Retinal pigment epithelial cell (primary cell): ENCODE measurements at regions not wholly inside any gene's neighbourhood (a gene's known extent, or its start where the extent isn't known, plus 50 kb on each side); places are given as distances from the start of the nearest gene placed in this dataset.

Experiments used
- DNase-seq: peaks from one replicate; pipeline ENCODE4 v3.0.0-alpha.2; 2010; ENCODE audit warnings: low read depth
- H3K4me3 ChIP-seq: 2 replicates; pipeline ENCODE4 v1.5.1; 2011; ENCODE audit warnings: mild to moderate bottlenecking, low read length, control low read depth, moderate library complexity
- CTCF ChIP-seq: conservative IDR thresholded peaks from 2 replicates; pipeline ENCODE4 v1.5.1; 2011; ENCODE audit warnings: low read depth, low read length, control low read depth, inconsistent platforms

- no peak for DNase-seq
- TF ChIP-seq CTCF: no peak
- H3K4me3 ChIP-seq: no peak overlapping the region
Measured at GRCh38 chr1:208885650-208886049, 641.5 kb upstream of the PLXNA2 start.

- DNase-seq: no peak
- H3K4me3 ChIP-seq: no peak overlapping the region
- TF ChIP-seq CTCF: no peak
Measured at GRCh38 chr1:208888376-208888775, 644.2 kb upstream of the PLXNA2 start.

GRCh38 chr1:208892147-208892546, 648.0 kb upstream of the PLXNA2 start:
- no peak overlapping the region for H3K4me3 ChIP-seq
- TF ChIP-seq CTCF: no peak
- DNase-seq: no peak

- DNase-seq: no peak
- no peak overlapping the region for H3K4me3 ChIP-seq
- TF ChIP-seq CTCF: no peak
Measured at GRCh38 chr1:208893251-208893650, 649.1 kb upstream of the PLXNA2 start.

GRCh38 chr1:208895181-208895580, 651.0 kb upstream of the PLXNA2 start:
- TF ChIP-seq CTCF: no peak
- no peak for DNase-seq
- no peak overlapping the region for H3K4me3 ChIP-seq

GRCh38 chr1:208895820-208896219, 651.6 kb upstream of the PLXNA2 start:
- TF ChIP-seq CTCF: no peak

GRCh38 chr1:208896768-208897167, 652.6 kb upstream of the PLXNA2 start:
- DNase-seq: no peak
- no peak for TF ChIP-seq CTCF

More at GRCh38 chr1:208895820-208896219, 651.6 kb upstream of the PLXNA2 start:
- no peak for DNase-seq
- H3K4me3 ChIP-seq: no peak overlapping the region

More at GRCh38 chr1:208896768-208897167, 652.6 kb upstream of the PLXNA2 start:
- no peak overlapping the region for H3K4me3 ChIP-seq
